ENCODE measurements at regions not wholly inside any gene's neighbourhood (a gene's known extent, or its start where the extent isn't known, plus 50 kb on each side); places are given as distances from the start of the nearest gene placed in this dataset.
A peak's percentile ranks its signal among the peaks of the same experiment; 100 is the strongest.

- TF ChIP-seq CTCF (IDR thresholded peaks at IDR 0.05) (no peak), EP300 (IDR thresholded peaks at IDR 0.05; ENCODE audit: borderline replicate concordance in 1 of 2, low read depth in 1 of 2, low read length in 1 of 2) (peak in 1 of 2 experiments; percentile 60; a peak in 1 of 4 replicates), RAD21 (IDR thresholded peaks at IDR 0.05; ENCODE audit: low read length) (no peak), POLR2AphosphoS5 (IDR thresholded peaks at IDR 0.05; ENCODE audit: low read depth, low read length) (peak; percentile 67; the same call in 1 of the 2 replicates), USF2 (IDR thresholded peaks at IDR 0.05; ENCODE audit: borderline replicate concordance, low read depth, low read length) (no peak), ZBTB33 (IDR thresholded peaks at IDR 0.05; ENCODE audit: borderline replicate concordance, low read depth) (no peak), SIN3A (IDR thresholded peaks at IDR 0.05; ENCODE audit: borderline replicate concordance, low read depth, low read length) (no peak), FOSL2 (IDR thresholded peaks at IDR 0.05; ENCODE audit: borderline replicate concordance, low read depth) (peak; percentile 57; the same call in 1 of the 2 replicates), NFIC (IDR thresholded peaks at IDR 0.05; ENCODE audit: borderline replicate concordance) (peak; percentile 96), MAX (IDR thresholded peaks at IDR 0.05; ENCODE audit: low read depth) (no peak), YY1 (IDR thresholded peaks at IDR 0.05; ENCODE audit: low read depth) (no peak; the same call in 1 of the 2 replicates), USF1 (IDR thresholded peaks at IDR 0.05; ENCODE audit: borderline replicate concordance, low read depth) (no peak; the same call in 1 of the 2 replicates), FOXJ3 (CRISPR knock-in tag; IDR thresholded peaks at IDR 0.05) (no peak), GATA2 (CRISPR knock-in tag; IDR thresholded peaks at IDR 0.05) (no peak), PBX3 (IDR thresholded peaks at IDR 0.05) (peak; percentile 65)
Measured at GRCh38 chr10:78960316-78960800, 108.4 kb upstream of the ZMIZ1 start (continued).
